HCT116 (cell line): ENCODE measurements at regions not wholly inside any gene's neighbourhood (a gene's known extent, or its start where the extent isn't known, plus 50 kb on each side); places are given as distances from the start of the nearest gene placed in this dataset.

Source experiments
- ATF3 ChIP-seq: IDR thresholded peaks from 2 replicates; pipeline ENCODE4 v1.6.1; 2012
- CEBPB ChIP-seq: IDR thresholded peaks from 2 replicates; pipeline ENCODE4 v1.6.1; 2012; ENCODE audit warnings: low read depth
- CTCF ChIP-seq, 3 experiments: fragments of 200-600 bp in 1 of 3; sonication (generic) in 1 of 3; IDR thresholded peaks in 2 of 3; conservative IDR thresholded peaks in 1 of 3; 2 replicates each; pipeline ENCODE4 v1.5.1; 2012 to 2017; ENCODE audit warnings: low read depth in 2 of 3, low read length in 2 of 3, antibody characterized with exemption in 1 of 3, borderline replicate concordance in 1 of 3, control low read depth in 1 of 3, mild to moderate bottlenecking in 1 of 3, mixed read lengths in 1 of 3, mixed run types in 1 of 3, moderate library complexity in 1 of 3; ENCODE audit not compliant: insufficient read depth in 1 of 3
- EZH2 ChIP-seq: fragments of 200-600 bp; sonication (generic); IDR thresholded peaks from 2 replicates; pipeline ENCODE4 v1.6.1; 2017; ENCODE audit warnings: antibody characterized with exemption, mixed run types
- EZH2phosphoT487 ChIP-seq: fragments of 200-600 bp; IDR thresholded peaks from 2 replicates; pipeline ENCODE4 v1.6.1; 2018; ENCODE audit warnings: antibody characterized with exemption, borderline replicate concordance
- MAX ChIP-seq: IDR thresholded peaks from 2 replicates; pipeline ENCODE4 v1.6.1; 2012
- POLR2A ChIP-seq: IDR thresholded peaks from 2 replicates; pipeline ENCODE4 v1.7.0; 2011; ENCODE audit warnings: borderline replicate concordance; ENCODE audit not compliant: insufficient read depth, insufficient read length; ENCODE audit errors: extremely low read depth
- POLR2AphosphoS5 ChIP-seq: IDR thresholded peaks from 2 replicates; pipeline ENCODE4 v1.6.1; 2011; ENCODE audit warnings: mild to moderate bottlenecking, low read depth, low read length, moderate library complexity
- REST ChIP-seq: IDR thresholded peaks from 2 replicates; pipeline ENCODE4 v1.6.1; 2012; ENCODE audit warnings: low read depth
- SRF ChIP-seq: IDR thresholded peaks from 2 replicates; pipeline ENCODE4 v1.6.1; 2012; ENCODE audit warnings: low read depth
- YY1 ChIP-seq: IDR thresholded peaks from 2 replicates; pipeline ENCODE4 v1.6.1; 2011; ENCODE audit warnings: low read length, low read depth, moderate library complexity, mild to moderate bottlenecking; ENCODE audit not compliant: insufficient replicate concordance; ENCODE audit errors: extremely low read depth
- ZBTB33 ChIP-seq: IDR thresholded peaks from 2 replicates; pipeline ENCODE4 v1.6.1; 2011; ENCODE audit warnings: mild to moderate bottlenecking, low read length, moderate library complexity; ENCODE audit not compliant: insufficient replicate concordance; ENCODE audit errors: extremely low read depth

GRCh38 chr12:89264837-89265236 is 87.5 kb downstream of the DUSP6 start:
- TF ChIP-seq CTCF (IDR thresholded peaks at IDR 0.05 in 2 of 3, conservative IDR thresholded peaks at IDR 0.05 in 1 of 3; ENCODE audit: borderline replicate concordance in 1 of 3, insufficient read depth in 1 of 3, low read depth in 2 of 3, low read length in 2 of 3) (no peak), REST (no peak), SRF (no peak), ATF3 (no peak), YY1 (no peak), POLR2A (no peak), EZH2 (no peak), MAX (no peak), ZBTB33 (no peak), EZH2phosphoT487 (no peak), POLR2AphosphoS5 (no peak), CEBPB (no peak)
